GM12878 (cell line): ENCODE measurements at regions not wholly inside any gene's neighbourhood (a gene's known extent, or its start where the extent isn't known, plus 50 kb on each side); places are given as distances from the start of the nearest gene placed in this dataset.

Experiments used
- ATAC-seq: fragments of 200-7000 bp; cut with Tn5 transposase; 3 replicates; pipeline ENCODE4 v1.9.1; 2020; ENCODE audit warnings: mild to moderate bottlenecking, moderate library complexity
- BruUV-seq: library from RNA; stranded (reverse); fragments of 400-500 nt; replicated peaks from 2 replicates; lab custom pipeline; 2021; lab: Mats Ljungman, UMichigan
- CTCF ChIA-PET: fragments of 300-600 bp; sonication (Branson Sonifier 250); formaldehyde crosslinking; extraction: SDS; loops from one replicate; lab custom pipeline; 2021; ENCODE audit warnings: inconsistent platforms; lab: Yijun Ruan, JAX
- POLR2A ChIA-PET: fragments of 350-600 bp; formaldehyde crosslinking; extraction: SDS; loops from one replicate; lab custom pipeline; 2021; ENCODE audit warnings: inconsistent platforms; lab: Charles Lee
- RAD21 ChIA-PET: fragments of 300-600 bp; sonication (Branson Sonifier 250); formaldehyde crosslinking; loops from one replicate; lab custom pipeline; 2023; ENCODE audit warnings: antibody characterized with exemption; ENCODE audit not compliant: unreplicated experiment; lab: Charles Lee
- SMC1A ChIA-PET: fragments of 300-600 bp; sonication (Branson Sonifier 250); formaldehyde crosslinking; loops from one replicate; lab custom pipeline; 2023; ENCODE audit not compliant: unreplicated experiment, uncharacterized antibody; lab: Charles Lee
- DNase-seq: peaks from one replicate; pipeline ENCODE4 v3.0.0-alpha.2; 2011; ENCODE audit warnings: low read depth, low spot score
- FAIRE-seq: peaks from 3 replicates; lab custom pipeline; 2011; peaks lifted over from hg19 to GRCh38; lab: Jason Lieb, UNC
- H2AFZ ChIP-seq: 2 replicates; pipeline ENCODE4 v1.6.0; 2011; ENCODE audit warnings: low read depth, low read length, control low read depth; ENCODE audit not compliant: control insufficient read depth
- H3K27ac ChIP-seq: 2 replicates; pipeline ENCODE4 v1.5.1; 2011; ENCODE audit warnings: control low read depth; ENCODE audit not compliant: control insufficient read depth, insufficient read depth
- H3K27me3 ChIP-seq, 2 experiments: replicated peaks in 1 of 2; 2 replicates each; pipeline versions ENCODE4 v1.6.0 to v1.6.1; 2011; ENCODE audit warnings: low read length in 1 of 2; ENCODE audit not compliant: control insufficient read depth in 2 of 2, insufficient read depth in 2 of 2
- H3K36me3 ChIP-seq, 2 experiments: 2 replicates each; pipeline ENCODE4 v1.5.1; 2011; ENCODE audit warnings: low read length in 1 of 2; ENCODE audit not compliant: control insufficient read depth in 2 of 2, insufficient read depth in 2 of 2
- H3K4me1 ChIP-seq: 2 replicates; pipeline ENCODE4 v1.6.1; 2011; ENCODE audit warnings: mild to moderate bottlenecking, low read length, moderate library complexity, mixed read lengths; ENCODE audit not compliant: control insufficient read depth, insufficient read depth
- H3K4me2 ChIP-seq: 2 replicates; pipeline ENCODE4 v1.6.0; 2011; ENCODE audit warnings: control low read depth; ENCODE audit not compliant: control insufficient read depth, insufficient read depth
- H3K4me3 ChIP-seq: fragments of 200-600 bp; sonication (generic); 2 replicates; pipeline ENCODE4 v1.5.1; 2016
- H3K79me2 ChIP-seq: 2 replicates; pipeline ENCODE4 v1.6.0; 2011; ENCODE audit warnings: low read length; ENCODE audit not compliant: control insufficient read depth, insufficient read depth
- H3K9ac ChIP-seq: 2 replicates; pipeline ENCODE4 v1.8.0; 2011; ENCODE audit warnings: low read length, control low read depth, mixed read lengths; ENCODE audit not compliant: control insufficient read depth, insufficient read depth
- H3K9me3 ChIP-seq: replicated peaks from 3 replicates; pipeline ENCODE4 v1.5.1; 2011; ENCODE audit warnings: mild to moderate bottlenecking, low read length; ENCODE audit not compliant: control insufficient read depth, insufficient read depth
- H4K20me1 ChIP-seq: 2 replicates; pipeline ENCODE4 v1.6.0; 2011; ENCODE audit not compliant: control insufficient read depth, insufficient read depth
- BCL11A ChIP-seq: IDR thresholded peaks from 2 replicates; pipeline ENCODE4 v1.6.1; 2011; ENCODE audit warnings: low read depth, low read length
- BMI1 ChIP-seq: fragments of 450-650 bp; IDR thresholded peaks from 2 replicates; pipeline ENCODE4 v1.6.1; 2016; ENCODE audit warnings: mild to moderate bottlenecking, moderate library complexity, borderline replicate concordance
- CBX5 ChIP-seq: sonication (generic); IDR thresholded peaks from 2 replicates; pipeline ENCODE4 v1.6.1; 2016; ENCODE audit warnings: low read depth, moderate library complexity, mild to moderate bottlenecking, inconsistent platforms
- HCFC1 ChIP-seq: fragments of 150-350 bp; IDR thresholded peaks from 2 replicates; pipeline ENCODE4 v1.6.1; 2014; ENCODE audit warnings: low read length
- HDGF ChIP-seq: fragments of 450-650 bp; IDR thresholded peaks from 2 replicates; pipeline ENCODE4 v1.6.1; 2016; ENCODE audit warnings: antibody characterized with exemption
- MTA2 ChIP-seq: fragments of 450-650 bp; IDR thresholded peaks from 2 replicates; pipeline ENCODE4 v1.6.1; 2016; ENCODE audit warnings: low read depth, mild to moderate bottlenecking, moderate library complexity
- MXI1 ChIP-seq: fragments of 150-350 bp; IDR thresholded peaks from 2 replicates; pipeline ENCODE4 v1.6.1; 2011; ENCODE audit warnings: low read depth, mild to moderate bottlenecking, inconsistent platforms, low read length, improper control_type of control experiment
- NFIC ChIP-seq: IDR thresholded peaks from 2 replicates; pipeline ENCODE4 v1.6.1; 2012; ENCODE audit warnings: low read depth, mild to moderate bottlenecking, inconsistent platforms, low read length, moderate library complexity
- POLR2AphosphoS5 ChIP-seq: IDR thresholded peaks from 2 replicates; pipeline ENCODE4 v1.6.1; 2011; ENCODE audit warnings: mild to moderate bottlenecking, low read length, inconsistent platforms
- SIN3A ChIP-seq: IDR thresholded peaks from 2 replicates; pipeline ENCODE4 v1.6.1; 2012; ENCODE audit warnings: low read depth, low read length, improper control_type of control experiment
- SREBF1 ChIP-seq: IDR thresholded peaks from 2 replicates; pipeline ENCODE4 v1.6.1; 2012; ENCODE audit warnings: mild to moderate bottlenecking, low read length
- STAT1 ChIP-seq: fragments of 450-650 bp; conservative IDR thresholded peaks from 2 replicates; pipeline ENCODE4 v1.6.1; 2014; ENCODE audit warnings: antibody characterized with exemption, mild to moderate bottlenecking
- TCF7 ChIP-seq: IDR thresholded peaks from 2 replicates; pipeline ENCODE4 v1.6.1; 2014; ENCODE audit warnings: antibody characterized with exemption, borderline replicate concordance
- YBX1 ChIP-seq: fragments of 450-650 bp; IDR thresholded peaks from 2 replicates; pipeline ENCODE4 v1.6.1; 2016; ENCODE audit warnings: antibody characterized with exemption
- ZBTB33 ChIP-seq: fragments of 450-650 bp; IDR thresholded peaks from 2 replicates; pipeline ENCODE4 v1.6.1; 2017; ENCODE audit warnings: mild to moderate bottlenecking
- ZNF217 ChIP-seq: fragments of 450-650 bp; IDR thresholded peaks from 2 replicates; pipeline ENCODE4 v1.6.1; 2017; ENCODE audit warnings: antibody characterized with exemption, mild to moderate bottlenecking
- ZNF592 ChIP-seq: fragments of 450-650 bp; IDR thresholded peaks from 2 replicates; pipeline ENCODE4 v1.6.1; 2017; ENCODE audit warnings: mild to moderate bottlenecking, moderate library complexity
- ZSCAN29 ChIP-seq: fragments of 450-650 bp; IDR thresholded peaks from 2 replicates; pipeline ENCODE4 v1.6.1; 2017; ENCODE audit warnings: mild to moderate bottlenecking, moderate library complexity
- WGBS: methylation state at CpG from one replicate; pipeline ENCODE4 v1.1.6; 2016; ENCODE audit warnings: low lambda C conversion rate; ENCODE audit not compliant: insufficient replicate concordance, insufficient coverage; ENCODE audit errors: missing lambda C conversion rate; 5-methylcytosine and 5-hydroxymethylcytosine counted together
- in situ Hi-C: fragments of 300-500 bp; cut with MboI; formaldehyde crosslinking; loops from 9 replicates; pipeline ENCODE4 v1.14.3; 2018; ENCODE audit warnings: mixed read lengths
- intact Hi-C: fragments of 100-400 bp; cut with micrococcal nuclease; formaldehyde crosslinking; loops from one replicate; pipeline ENCODE4 v1.14.2; 2022; ENCODE audit not compliant: unreplicated experiment

- no peak for TF ChIP-seq TCF7
- TF ChIP-seq ZSCAN29 = no peak
- no peak for TF ChIP-seq MXI1
- no peak for TF ChIP-seq SIN3A
- TF ChIP-seq, all 136 proteins: peak for 0
These were observed 263.6 kb upstream of the CRY1 start (continued) for GRCh38 chr12:107356937-107357295.

GRCh38 chr12:107359382-107359781 is 266.0 kb upstream of the CRY1 start:
- BruUV-seq = no TSS peak
- 16% methylated on average over 4 of the region's 4 CpGs for WGBS
- H3K4me2 ChIP-seq = no peak overlapping the region
- ATAC-seq = no peak
- H3K79me2 ChIP-seq = no peaks in the 10 kb centered on the region
- in situ Hi-C loops (no loop called here), intact Hi-C loops (no loop called here)
- no peaks in the 10 kb centered on the region for H3K36me3 ChIP-seq
- H3K27me3 ChIP-seq = peaks cover 0 to 8% of the 10 kb centered on the region in 2 experiments; a peak in 1 of 4 replicates
- no peak for FAIRE-seq
- H3K4me1 ChIP-seq = no peaks in the 10 kb centered on the region
- H3K4me3 ChIP-seq = no peak overlapping the region
- ChIA-PET CTCF (interaction anchor here (1.3 kb wide), 1 partner anchor 43 kb away, joined by 3 read pairs; no protein-coding TSS in a partner anchor), SMC1A (interaction anchor here (1.5 kb wide), 1 partner anchor 43 kb away, joined by 3 read pairs; no protein-coding TSS in a partner anchor), RAD21 (no interaction called here), POLR2A (no interaction called here)
- no peaks in the 10 kb centered on the region for H3K9me3 ChIP-seq
- H3K27ac ChIP-seq = no peak overlapping the region
- no peaks in the 10 kb centered on the region for H4K20me1 ChIP-seq
- TF ChIP-seq POLR2AphosphoS5 (no peak), STAT1 (no peak), BMI1 (no peak), CBX5 (no peak), MTA2 (no peak), HDGF (no peak), SIN3A (no peak), ZBTB33 (no peak), NFIC (no peak), BCL11A (no peak), ZNF592 (no peak), YBX1 (no peak), SREBF1 (no peak), HCFC1 (no peak), ZNF217 (no peak)
- TF ChIP-seq, all 136 proteins: peak for 0
- Histone ChIP-seq H3K9ac (no peak overlapping the region), H2AFZ (no peak overlapping the region)
- DNase-seq = no peak
